ENCODE measurements at regions not wholly inside any gene's neighbourhood (a gene's known extent, or its start where the extent isn't known, plus 50 kb on each side); places are given as distances from the start of the nearest gene placed in this dataset.

DNA sequence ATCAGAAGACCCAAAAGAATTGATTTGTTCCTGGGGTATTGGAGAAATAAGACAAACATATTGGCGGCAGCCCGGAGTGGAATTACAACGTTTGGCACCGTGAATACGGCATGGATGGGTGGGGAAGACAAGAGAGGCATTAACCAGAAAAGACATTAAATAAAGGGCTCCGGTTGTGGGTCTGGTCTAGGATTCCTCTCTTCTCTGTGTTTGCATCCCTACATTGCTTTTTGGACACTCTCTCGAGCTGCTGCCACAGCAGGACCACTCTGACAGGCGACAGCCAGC is 138.7 kb upstream of the PALM2AKAP2 start:
- no peaks in the 10 kb centered on the region for H3K36me3 ChIP-seq (ENCODE audit: control insufficient read depth in 2 of 4, insufficient read depth in 4 of 4, low read length in 3 of 4)
- H2BK120ac ChIP-seq (replicated peaks; ENCODE audit: low read depth, low read length): no peak overlapping the region
- no peak overlapping the region for H3K14ac ChIP-seq (ENCODE audit: insufficient read length)
- no peak for DNase-seq (ENCODE audit: low read depth in 1 of 2, low spot score in 2 of 2)
- no peak overlapping the region for H2BK15ac ChIP-seq (ENCODE audit: low read length)
- H2AK5ac ChIP-seq (ENCODE audit: low read depth, low read length): no peak overlapping the region
- no peaks in the 10 kb centered on the region for H3K79me2 ChIP-seq (ENCODE audit: control insufficient read depth in 1 of 2, insufficient read depth in 2 of 2, low read length in 2 of 2)
- TF ChIP-seq EZH2 (IDR thresholded peaks at IDR 0.05; ENCODE audit: low read depth, low read length, severe bottlenecking) (peak; percentile 15), CHD1 (IDR thresholded peaks at IDR 0.05; ENCODE audit: low read depth, low read length) (no peak)
- peaks cover 0 to 7% (median 4%) of the 10 kb centered on the region in 4 experiments; a peak in 5 of 7 replicates for H3K4me1 ChIP-seq (replicated peaks in 1 of 4; ENCODE audit: control insufficient read depth in 3 of 4, insufficient read depth in 4 of 4, low read length in 3 of 4)
- no peak overlapping the region for H3K23ac ChIP-seq (ENCODE audit: insufficient read length)
- H3K56ac ChIP-seq (replicated peaks; ENCODE audit: insufficient read length, low read depth, low read length): no peak overlapping the region
- peak overlapping the region in 1 of 4 experiments; percentile 66; a peak in 3 of 8 replicates for H3K4me3 ChIP-seq (ENCODE audit: extremely low read depth in 1 of 4, insufficient read depth in 2 of 4, low read depth in 3 of 4, low read length in 4 of 4)
- no peak overlapping the region for H4K5ac ChIP-seq (ENCODE audit: insufficient read length, low read depth, low read length)
- no peaks in the 10 kb centered on the region for H4K20me1 ChIP-seq (replicated peaks in 1 of 2; ENCODE audit: control insufficient read depth in 1 of 2, insufficient read depth in 2 of 2, low read length in 2 of 2)
- H3K27me3 ChIP-seq (replicated peaks in 1 of 4; ENCODE audit: control insufficient read depth in 3 of 4, extremely low read depth in 1 of 4, insufficient read depth in 3 of 4, low read length in 3 of 4): peaks cover 15 to 39% (median 32%) of the 10 kb centered on the region in 4 experiments
- ChIA-PET CTCF (ENCODE audit: partially characterized antibody) (interaction anchor here (1.5 to 2.1 kb wide), 2 partner anchors 9 to 13 kb away, joined by 3 to 6 read pairs; no protein-coding TSS in a partner anchor), POLR2A (ENCODE audit: partially characterized antibody) (interaction anchor here (1.2 kb wide), 1 partner anchor 25 kb away, joined by 4 read pairs; no protein-coding TSS in a partner anchor)
- no peak overlapping the region for H3K9ac ChIP-seq (replicated peaks in 1 of 4; ENCODE audit: extremely low read depth in 1 of 4, low read depth in 3 of 4, low read length in 3 of 4)
- H4K8ac ChIP-seq (ENCODE audit: extremely low read depth, insufficient read depth, low read length): no peak overlapping the region
- peaks cover 9% of the 10 kb centered on the region; the same call in 1 of the 2 replicates for H3K23me2 ChIP-seq (ENCODE audit: low read depth, low read length)
- no peak overlapping the region for H3K27ac ChIP-seq (ENCODE audit: low read depth, low read length)
- H3K18ac ChIP-seq (ENCODE audit: extremely low read depth, low read length): no peak overlapping the region
- 70% methylated on average over 8 of the region's 8 CpGs; no CpG with 5 or more reads in 1 of the 2 experiments for WGBS, 2 experiments (ENCODE audit: extremely low coverage in 1 of 2, insufficient coverage in 1 of 2, insufficient read length in 1 of 2, insufficient replicate concordance in 2 of 2, low coverage in 1 of 2, low lambda C conversion rate in 2 of 2, missing lambda C conversion rate in 1 of 2)
- no peak overlapping the region for H3K4ac ChIP-seq (replicated peaks; ENCODE audit: insufficient read length, low read depth, low read length)
- FAIRE-seq: no peak
- no peak overlapping the region for H2BK12ac ChIP-seq (ENCODE audit: low read depth, low read length)
- H4K91ac ChIP-seq (replicated peaks; ENCODE audit: insufficient read length, low read length): no peak overlapping the region
- no peak overlapping the region for H2AFZ ChIP-seq (ENCODE audit: low read length)
- H2BK20ac ChIP-seq (ENCODE audit: low read length): no peak overlapping the region
- peak overlapping the region; percentile 85; a peak in 3 of 4 replicates for H3K4me2 ChIP-seq (ENCODE audit: insufficient read depth in 1 of 2, low read depth in 2 of 2, low read length in 2 of 2)
- H2BK5ac ChIP-seq (ENCODE audit: low read depth, low read length): no peak overlapping the region
- H3K9me3 ChIP-seq (ENCODE audit: insufficient read depth in 2 of 2, low read depth in 1 of 2, low read length in 1 of 2): 0 out of 4 replicates have a peak, but pooled peaks cover 0 to 2% of the 10 kb centered on the region in 2 experiments
- H3K79me1 ChIP-seq (ENCODE audit: low read depth, low read length): no peaks in the 10 kb centered on the region
